HG03575 (cell line): ENCODE measurements at regions not wholly inside any gene's neighbourhood (a gene's known extent, or its start where the extent isn't known, plus 50 kb on each side); places are given as distances from the start of the nearest gene placed in this dataset.
"Not testable (repeated sequence)": the region's sequence is repeated elsewhere in the genome, so short reads cannot be mapped to it uniquely, and the experiment has no call there.

ENCODE experiments used
- ATAC-seq: cut with Tn5 transposase; IDR thresholded peaks from one replicate; pipeline ENCODE4 v1.9.1; 2021; ENCODE audit not compliant: unreplicated experiment, insufficient number of reproducible peaks, low FRiP score; ENCODE audit errors: extremely low read depth

DNA sequence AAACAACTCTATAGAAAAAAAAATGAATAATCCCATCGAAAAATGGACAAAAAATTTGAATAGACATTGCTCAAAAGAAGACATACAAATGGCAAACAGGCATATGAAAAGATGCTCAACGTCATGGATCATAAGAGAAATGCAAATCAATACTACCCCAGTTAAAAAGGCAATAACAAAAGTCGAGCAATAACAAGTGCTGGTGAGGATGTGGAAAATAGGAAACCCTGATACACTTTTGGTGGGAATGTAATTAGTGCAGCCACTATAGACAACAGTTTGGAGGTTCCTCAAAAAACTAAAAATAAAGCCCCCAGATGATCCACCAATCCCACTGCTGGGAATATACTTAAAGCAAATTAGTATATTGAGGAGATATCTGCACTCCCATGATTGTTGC lies 701.5 kb downstream of the NUP35 start:
- no peak for ATAC-seq

DNA sequence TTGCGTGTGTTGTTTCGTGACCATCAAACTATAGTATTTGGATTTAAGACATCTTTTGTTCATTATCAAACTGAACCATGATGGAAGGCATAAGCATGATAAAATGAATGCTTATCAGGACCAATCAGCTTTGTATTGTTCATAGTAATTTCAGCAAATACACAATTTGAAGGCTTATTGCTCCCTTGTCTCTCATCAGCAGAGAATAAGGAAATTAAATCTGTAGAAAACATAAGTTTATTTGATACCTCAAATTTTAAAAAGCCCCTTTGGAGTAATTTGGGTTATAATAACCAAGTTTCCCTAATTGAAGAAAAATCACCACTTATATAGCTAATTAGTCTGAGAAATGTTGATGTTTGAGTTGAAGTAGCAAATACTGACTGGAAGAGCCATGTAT lies 705.7 kb downstream of the NUP35 start:
- ATAC-seq, result no peak

DNA sequence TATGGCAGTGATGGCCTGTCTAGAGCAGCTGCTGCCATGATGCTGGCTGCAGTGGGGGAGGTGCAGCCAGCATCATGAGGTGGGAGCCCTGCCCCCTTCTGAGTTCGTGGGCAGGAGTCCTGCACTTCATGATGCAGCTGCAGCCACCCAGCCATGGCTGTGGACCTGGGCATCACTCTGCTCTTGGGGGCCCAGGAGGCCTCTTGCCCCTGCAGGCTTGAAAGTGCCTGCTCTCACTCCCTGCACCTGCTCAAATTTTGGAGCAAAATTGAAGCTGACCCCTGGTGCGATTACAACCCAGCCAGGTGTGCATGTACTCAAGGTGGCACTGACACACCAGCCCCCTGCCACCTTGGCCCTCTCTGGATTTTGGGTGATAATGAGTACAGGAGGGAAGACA lies 712.9 kb downstream of the NUP35 start:
- no peak for ATAC-seq

DNA sequence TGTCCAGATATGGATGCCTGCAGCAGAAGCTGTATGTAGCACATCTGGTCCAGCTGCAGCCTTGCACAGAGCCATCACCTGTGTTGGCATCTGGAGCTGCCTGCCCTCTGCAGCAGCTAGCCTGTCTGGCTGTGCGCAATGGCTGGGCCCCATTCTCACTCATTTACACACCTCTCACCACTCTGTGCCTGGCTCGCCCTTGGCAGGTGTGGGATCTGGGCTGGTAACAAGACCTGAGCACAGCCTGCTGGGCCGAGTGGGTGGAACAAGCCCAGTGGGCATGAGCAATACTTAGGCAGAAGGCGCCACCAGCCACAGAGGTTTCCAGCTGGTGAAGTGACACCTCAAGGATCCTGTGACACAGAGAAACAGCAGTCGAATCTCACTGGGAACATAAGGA lies 714.1 kb downstream of the NUP35 start:
- ATAC-seq, result no peak

DNA sequence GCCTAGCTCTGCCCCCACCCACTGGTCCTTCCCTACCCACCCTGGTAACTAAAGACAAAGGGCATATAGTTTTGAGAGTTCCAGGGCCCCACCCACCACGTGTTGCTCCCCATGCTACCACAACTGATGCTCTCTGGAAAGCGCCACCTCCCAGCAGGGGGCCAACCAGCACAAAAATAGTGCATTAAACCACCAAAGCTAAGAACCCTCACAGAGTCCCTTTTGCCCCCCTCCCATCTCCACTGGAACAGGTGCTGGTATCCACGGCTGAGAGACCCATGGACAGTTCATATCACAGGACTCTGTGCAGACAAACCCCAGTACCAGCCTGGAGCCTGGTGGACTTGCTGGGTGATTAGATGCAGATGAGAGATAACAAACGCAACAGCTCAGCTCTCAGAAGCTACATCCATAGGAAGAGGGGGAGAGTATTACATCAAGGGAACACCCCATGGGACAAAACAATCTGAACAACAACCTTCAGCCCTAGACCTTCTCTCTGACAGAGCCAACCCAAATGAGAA lies 715.9 kb downstream of the NUP35 start:
- no peak for ATAC-seq

DNA sequence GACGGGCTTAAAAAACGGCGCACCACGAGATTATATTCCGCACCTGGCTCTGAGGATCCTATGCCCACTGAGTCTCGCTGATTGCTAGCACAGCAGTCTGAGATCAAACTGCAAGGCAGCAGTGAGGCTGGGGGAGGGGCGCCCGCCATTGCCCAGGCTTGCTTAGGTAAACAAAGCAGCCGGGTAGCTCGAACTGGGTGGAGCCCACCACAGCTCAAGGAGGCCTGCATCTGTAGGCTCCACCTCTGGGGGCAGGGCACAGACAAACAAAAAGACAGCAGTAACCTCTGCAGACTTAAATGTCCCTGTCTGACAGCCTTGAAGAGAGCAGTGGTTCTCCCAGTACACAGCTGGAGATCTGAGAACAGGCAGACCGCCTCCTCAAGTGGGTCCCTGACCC lies 725.6 kb downstream of the NUP35 start:
- ATAC-seq, result not testable (repeated sequence)

DNA sequence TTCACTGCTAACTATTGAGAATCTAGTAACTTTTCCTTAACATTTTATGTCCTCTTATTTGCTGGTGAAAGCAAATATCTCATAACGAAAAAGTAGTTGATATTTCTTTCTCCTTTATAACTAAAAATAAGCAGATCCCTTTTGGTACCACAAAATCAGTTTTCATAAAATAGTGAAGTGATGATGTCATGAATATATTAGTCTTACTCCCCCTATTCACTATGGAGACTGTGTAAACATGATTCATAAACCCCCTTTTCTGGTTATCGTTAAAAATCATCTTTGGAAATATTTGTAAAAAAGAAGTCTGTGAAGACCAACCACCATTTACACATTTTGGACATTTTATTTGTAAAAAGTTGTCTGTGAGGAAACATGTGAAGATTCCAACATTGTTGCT lies 734.9 kb downstream of the NUP35 start:
- no peak for ATAC-seq

DNA sequence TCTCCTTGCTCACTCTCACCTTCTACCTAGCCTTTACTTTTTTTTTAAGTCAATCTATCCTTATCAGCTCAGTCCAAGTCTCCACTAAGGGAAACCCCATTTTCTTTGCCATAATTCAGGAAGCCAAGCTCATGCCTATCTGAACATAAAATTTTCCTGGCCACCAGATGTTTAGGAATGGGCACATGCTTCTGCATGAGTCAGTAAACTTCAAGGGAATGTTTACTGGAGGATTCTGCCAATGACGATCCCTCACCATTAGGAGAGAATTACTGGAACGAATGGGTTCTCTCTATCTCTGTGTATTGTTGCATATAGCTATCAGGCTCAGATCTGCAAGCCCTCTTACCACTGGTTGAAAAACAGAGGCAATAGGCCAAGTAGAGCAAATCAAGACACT lies 731.7 kb upstream of the ZNF804A start:
- ATAC-seq, result no peak

DNA sequence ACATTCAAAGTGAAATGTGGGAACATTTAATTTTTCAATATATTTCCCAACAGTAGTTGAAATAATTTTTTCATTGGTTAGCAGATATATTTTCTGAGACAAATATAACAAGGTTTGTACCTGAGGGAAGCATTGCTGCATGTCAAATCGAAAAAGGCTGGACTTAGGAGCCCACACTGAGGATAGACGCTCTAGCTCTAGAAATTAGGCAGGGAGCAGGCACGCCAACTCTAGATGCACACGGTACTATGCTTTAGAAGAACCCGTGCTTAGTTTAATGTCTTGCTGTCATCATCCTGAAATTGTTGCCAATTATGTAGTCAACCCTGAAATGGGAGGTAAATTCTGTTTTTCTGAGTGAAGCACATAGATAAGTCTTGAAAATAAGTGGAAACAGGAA lies 731.1 kb upstream of the ZNF804A start:
- ATAC-seq, result no peak

DNA sequence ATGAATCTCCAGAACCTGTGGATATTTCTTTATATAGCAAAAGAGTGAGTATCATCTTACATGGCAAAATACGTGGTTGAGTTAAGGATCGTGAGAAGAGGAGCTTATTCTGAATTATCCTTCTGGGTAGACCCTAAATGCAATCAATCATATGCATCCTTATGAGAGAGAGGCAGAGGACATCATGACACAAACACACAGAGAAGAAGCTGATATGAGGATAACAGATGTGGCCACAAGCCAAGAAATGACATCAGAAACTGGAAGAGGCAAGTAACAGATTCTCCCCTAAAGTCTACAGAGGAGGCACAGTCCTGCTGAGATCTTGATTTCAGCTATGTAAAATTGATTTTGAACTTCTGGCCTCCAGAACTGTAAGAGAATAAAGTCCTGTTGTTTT lies 730.2 kb upstream of the ZNF804A start:
- no peak for ATAC-seq

DNA sequence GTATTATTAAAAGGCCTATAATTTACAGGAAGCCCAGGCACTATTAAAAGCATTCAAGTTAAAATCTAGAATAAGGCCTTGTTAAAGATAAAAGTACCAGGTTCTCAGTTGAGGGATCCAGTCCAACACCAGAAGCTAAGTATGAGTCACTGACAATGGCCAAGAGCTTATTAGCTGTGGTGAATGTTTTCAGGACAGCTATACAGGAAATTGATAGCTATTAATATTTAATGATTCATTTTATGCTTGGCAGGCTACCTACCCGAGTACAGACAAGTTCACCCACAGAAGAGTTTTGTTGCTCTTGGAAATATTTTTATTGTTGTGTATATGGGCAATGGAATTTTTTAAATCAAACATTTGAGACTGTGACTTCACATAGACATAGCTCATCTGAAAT lies 729.6 kb upstream of the ZNF804A start:
- ATAC-seq, result no peak

DNA sequence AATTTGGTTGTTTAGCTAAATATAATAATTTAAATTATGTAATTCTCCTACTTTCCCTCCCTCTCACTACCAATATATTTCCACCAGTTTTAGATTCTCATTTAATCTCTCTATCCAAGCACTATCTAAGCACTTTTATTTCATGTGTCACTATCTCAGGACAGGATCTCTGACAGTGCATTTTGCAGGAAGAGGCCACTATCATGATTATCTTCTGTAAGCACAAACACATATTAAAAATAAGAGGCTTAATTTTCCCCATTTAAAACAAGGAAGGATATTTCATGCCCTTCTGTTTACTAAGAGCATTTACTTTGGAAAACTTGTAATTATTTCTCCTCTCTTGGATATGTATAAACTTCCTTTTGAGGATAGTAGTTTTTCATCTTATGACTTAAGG lies 726.2 kb upstream of the ZNF804A start:
- no peak for ATAC-seq

DNA sequence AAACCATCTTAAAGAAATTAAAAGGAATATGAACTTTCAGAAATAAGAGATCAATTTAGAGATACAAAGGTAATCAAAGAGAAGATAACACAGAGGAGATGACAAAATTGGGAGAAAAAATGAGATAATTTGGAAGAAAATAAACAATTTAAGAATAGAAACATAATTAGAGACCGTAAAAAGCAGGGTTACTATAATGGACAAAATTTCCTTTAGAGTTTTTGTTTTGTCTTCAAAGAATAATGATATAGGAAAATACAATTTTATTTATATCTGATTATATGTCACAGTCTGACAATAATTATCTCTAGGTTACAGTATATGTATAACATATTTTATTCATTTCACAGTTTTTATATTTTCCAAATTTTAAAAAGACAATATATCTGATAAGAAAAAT lies 716.4 kb upstream of the ZNF804A start:
- ATAC-seq, result no peak

DNA sequence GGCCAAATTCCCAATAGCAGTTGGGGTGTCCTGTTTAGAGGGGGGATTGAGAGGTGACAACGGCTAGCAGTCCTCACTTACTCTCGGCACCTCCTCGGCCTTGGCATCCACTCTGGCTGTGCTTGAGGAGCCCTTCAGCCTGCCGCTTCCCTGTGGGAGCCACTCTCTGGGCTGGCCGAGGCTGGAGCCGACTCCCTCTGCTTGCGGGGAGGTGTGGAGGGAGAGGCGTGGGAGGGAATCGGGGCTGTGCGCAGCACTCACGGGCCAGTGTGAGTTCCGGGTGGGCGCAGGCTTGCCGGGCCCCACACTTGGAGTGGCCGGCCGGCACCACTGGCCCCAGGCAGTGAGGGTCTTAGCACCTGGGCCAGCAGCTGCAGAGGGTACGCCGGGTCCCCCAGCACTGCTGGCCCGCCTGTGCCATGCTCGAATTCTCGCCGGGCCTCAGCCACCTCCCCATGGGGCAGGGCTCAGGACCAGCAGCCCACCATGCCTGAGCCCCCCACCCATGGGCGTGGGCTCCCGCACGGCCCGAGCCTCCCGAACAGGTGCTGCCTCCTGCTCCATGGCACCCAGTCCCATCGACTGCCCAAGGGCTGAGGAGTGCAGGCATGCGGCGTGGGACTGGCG lies 705.9 kb upstream of the ZNF804A start:
- no peak for ATAC-seq

DNA sequence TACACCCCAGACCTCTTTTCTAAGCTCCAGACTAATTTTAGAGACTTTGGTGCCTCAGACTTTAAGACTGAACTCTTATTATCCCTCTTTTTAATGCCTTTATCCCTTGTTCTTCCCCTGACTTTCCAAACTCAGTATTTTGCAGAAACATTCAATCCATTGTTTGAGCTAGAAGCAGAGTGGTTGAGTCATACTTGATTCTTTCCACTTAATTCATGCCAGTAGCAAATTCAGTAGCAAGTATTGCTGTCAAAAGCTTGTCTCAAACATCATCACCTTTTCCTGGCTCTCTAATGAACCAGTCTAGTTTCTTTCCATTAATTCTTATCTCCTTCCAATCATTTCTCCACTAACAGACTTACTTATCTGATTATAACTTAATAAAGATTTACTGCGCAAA lies 699.7 kb upstream of the ZNF804A start:
- ATAC-seq, result no peak

DNA sequence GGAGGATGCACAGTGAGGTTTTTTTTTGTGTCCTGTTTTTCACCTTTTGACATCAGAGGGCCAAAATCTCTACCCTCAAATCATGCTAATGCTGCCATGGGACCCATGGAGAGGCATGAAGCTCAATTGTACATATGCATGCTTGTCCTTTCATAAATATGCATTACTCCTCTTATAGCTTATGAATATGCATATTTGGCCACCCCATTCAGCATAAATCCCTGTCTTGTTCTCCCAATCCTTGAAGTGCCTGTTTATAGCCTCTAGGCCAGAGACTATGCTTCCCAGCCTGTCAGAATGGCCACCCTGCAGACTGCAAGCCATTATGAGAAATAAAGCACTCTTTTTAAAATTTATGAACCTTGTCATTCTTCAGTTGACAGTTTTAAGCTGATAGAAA lies 696.4 kb upstream of the ZNF804A start:
- no peak for ATAC-seq

DNA sequence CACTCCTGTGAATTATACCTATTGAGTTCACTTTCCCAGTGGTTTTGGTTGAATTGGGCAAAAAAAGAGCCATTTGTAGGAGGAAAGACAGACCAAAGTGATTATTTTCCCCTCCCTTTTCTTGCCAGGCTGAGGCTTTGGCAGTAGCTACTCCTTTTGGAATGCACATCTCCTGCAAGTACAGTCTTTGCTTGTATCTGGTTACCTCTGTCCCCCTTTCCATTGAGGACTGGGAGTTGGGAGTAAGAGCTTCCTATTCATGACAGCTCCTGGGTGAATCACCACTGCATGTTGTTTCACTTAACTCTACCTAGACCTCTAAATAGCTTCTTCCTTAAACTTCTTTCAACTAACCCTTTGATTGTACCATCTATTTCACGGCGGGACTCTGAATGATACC lies 695.3 kb upstream of the ZNF804A start:
- no peak for ATAC-seq

DNA sequence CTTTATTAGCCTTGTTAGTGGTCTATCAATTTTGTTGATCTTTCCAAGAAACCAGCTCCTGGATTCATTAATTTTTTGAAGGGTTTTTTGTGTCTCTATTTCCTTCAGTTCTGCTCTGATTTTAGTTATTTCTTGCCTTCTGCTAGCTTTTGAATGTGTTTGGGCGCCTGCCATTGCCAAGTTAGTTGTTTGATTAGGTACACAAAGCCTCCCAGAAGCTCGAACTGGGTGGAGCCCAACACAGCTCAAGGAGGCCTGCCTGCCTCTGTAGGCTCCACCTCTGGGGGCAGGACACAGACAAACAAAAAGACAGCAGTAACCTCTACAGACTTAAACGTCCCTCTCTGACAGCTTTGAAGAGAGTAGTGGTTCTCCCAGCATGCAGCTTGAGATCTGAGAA lies 682.3 kb upstream of the ZNF804A start:
- ATAC-seq, result not testable (repeated sequence)

DNA sequence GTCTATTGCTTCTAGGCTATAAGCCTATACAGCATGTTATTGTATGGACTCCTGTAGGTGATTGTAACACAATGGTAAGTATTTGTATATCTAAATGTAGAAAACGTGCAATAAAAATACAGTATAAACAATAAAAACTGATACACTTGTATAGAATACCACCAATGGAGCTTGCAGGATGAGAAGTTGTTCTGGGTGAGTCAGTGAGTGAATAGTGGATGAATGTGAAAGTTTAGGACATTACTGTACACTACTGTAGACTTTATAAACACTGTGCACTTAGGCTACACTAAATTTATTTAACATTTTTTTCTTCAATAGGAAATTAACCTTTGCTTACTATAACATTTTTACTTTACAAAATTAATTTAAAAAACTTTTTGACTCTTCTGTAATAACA lies 679.2 kb upstream of the ZNF804A start:
- no peak for ATAC-seq

DNA sequence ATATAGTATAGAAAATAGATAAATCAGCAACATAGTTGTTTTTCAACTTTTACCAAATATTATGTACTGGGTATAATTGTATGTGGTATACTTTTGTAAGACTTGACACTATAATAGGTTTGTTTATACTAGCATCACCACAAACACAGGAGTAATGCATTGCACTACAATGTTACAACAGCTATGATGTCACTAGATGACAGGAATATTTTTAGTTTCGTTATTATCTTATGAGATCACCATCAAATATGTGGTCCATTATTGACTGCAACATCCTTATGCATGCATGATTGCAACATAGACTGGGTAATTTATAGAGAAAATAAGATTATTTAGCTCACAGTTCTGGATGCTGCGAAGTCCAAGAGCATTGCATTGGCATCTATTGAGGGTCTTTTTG lies 678.4 kb upstream of the ZNF804A start:
- no peak for ATAC-seq

DNA sequence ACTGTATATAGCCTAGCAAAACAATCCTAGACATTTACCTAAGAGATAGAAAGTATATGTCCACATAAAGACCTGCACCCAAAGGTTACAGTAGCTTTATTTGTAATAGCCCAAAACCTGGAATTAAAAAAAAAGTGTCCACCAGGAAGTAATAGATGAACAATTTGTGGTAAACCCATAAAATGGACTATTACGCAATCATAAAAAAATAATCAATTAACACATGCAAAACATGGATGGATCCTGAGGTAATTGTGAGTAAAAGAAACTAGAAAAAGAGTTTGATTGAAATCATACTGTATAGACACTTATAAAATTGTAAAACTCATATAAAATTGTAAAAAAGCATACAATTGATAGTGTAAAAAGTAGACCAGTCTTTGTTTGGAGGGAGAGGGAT lies 673.0 kb upstream of the ZNF804A start:
- no peak for ATAC-seq
